IPS DF 6.9 (cell line): ENCODE measurements at regions not wholly inside any gene's neighbourhood (a gene's known extent, or its start where the extent isn't known, plus 50 kb on each side); places are given as distances from the start of the nearest gene placed in this dataset.
"Not testable (repeated sequence)": the region's sequence is repeated elsewhere in the genome, so short reads cannot be mapped to it uniquely, and the experiment has no call there.

Experiments
- DNase-seq: peaks from one replicate; pipeline ENCODE4 v3.0.0-alpha.2; 2013; ENCODE audit warnings: low read depth, low spot score
- H3K27ac ChIP-seq: one replicate; pipeline ENCODE4 v1.5.1; 2013; ENCODE audit warnings: low read length, control low read depth
- H3K27me3 ChIP-seq: 2 replicates; pipeline ENCODE4 v1.6.1; 2013; ENCODE audit warnings: mild to moderate bottlenecking, low read length; ENCODE audit not compliant: control insufficient read depth, insufficient read depth
- H3K36me3 ChIP-seq: 2 replicates; pipeline ENCODE4 v1.6.1; 2013; ENCODE audit warnings: low read length; ENCODE audit not compliant: control insufficient read depth, insufficient read depth
- H3K4me1 ChIP-seq: 2 replicates; pipeline ENCODE4 v1.6.1; 2013; ENCODE audit warnings: low read length; ENCODE audit not compliant: control insufficient read depth, insufficient read depth
- H3K4me3 ChIP-seq: 2 replicates; pipeline ENCODE4 v1.5.1; 2013; ENCODE audit warnings: mild to moderate bottlenecking, low read length
- H3K9me3 ChIP-seq: 2 replicates; pipeline ENCODE4 v1.6.1; 2013; ENCODE audit warnings: low read length, inconsistent platforms; ENCODE audit not compliant: control insufficient read depth, insufficient read depth
- WGBS: extraction: QIAGEN DNeasy Blood & Tissue Kit; methylation state at CpG from one replicate; pipeline ENCODE4 v1.1.7; 2013; ENCODE audit warnings: mixed read lengths, missing lambda C conversion rate; ENCODE audit not compliant: insufficient read length, insufficient coverage; 5-methylcytosine and 5-hydroxymethylcytosine counted together

DNA sequence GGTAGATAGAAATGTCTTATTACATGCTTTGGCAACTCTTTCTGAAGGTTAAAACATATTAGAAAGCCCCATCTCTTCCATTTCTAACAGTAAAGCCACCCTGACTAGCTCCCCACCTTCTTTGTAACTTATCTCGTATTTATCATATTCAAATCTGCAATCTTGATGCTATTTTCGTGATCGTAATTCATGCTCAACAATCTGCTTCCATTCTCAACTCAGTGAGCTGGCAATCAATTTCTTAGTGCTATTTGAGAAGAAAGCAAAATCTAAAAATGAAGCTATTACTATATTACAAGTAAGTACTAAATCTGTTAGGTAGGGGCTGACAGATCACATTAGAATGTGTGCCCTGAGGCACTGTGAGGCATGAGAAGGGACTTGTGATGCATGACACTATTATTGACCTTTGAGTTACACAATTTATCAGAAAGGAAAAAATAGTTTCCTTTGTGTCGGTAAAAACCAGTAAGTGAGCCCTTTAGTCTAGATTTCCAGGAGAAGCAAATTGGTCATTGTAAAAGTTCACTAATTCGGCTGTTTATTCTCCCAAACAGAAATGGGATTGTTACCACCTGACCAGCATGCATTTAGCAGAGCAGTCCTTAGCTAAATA, 379.7 kb upstream of the CNTN6 start:
- Histone ChIP-seq H3K4me3 (no peak overlapping the region), H3K36me3 (no peaks in the 10 kb centered on the region), H3K27me3 (no peaks in the 10 kb centered on the region), H3K9me3 (peaks cover 2% of the 10 kb centered on the region; the same call in 1 of the 2 replicates), H3K27ac (no peak overlapping the region), H3K4me1 (no peaks in the 10 kb centered on the region)
- DNase-seq = no peak
- 100% methylated on average over 1 of the region's 5 CpGs for WGBS

DNA sequence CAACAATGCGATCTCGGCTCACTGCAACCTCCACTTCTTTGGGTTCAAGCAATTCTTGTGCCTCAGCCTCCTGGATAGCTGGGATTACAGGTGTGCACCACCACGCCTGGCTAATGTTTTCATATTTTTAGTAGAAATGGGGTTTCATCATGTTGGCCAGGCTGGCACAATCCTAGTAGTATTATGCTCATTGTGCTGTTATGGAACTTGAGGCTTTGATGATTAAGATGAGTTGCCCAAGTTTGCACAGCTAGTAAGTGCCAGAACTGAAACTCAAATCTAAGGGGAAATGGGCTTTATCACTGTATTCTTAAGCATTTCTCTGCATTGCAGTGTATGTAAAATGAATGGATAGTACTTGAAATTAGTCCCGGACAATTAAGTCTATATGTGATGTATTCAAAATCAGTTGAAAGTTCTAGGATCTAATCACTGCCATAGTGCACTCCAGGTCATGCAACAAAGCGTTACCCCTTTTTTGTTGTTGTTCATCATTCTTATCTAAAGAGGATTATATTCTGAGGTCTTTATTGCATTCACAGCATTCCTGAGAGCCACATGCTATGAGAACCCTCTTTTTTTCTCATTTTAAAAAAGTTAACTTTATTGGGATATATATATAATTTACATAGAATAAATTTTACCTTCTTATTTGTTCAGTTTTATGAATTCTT, 378.7 kb upstream of the CNTN6 start:
- no peak overlapping the region for H3K27ac ChIP-seq
- no CpG with 5 or more reads among the region's 5 CpGs for WGBS
- H3K27me3 ChIP-seq = no peaks in the 10 kb centered on the region
- H3K4me1 ChIP-seq = no peaks in the 10 kb centered on the region
- H3K36me3 ChIP-seq = no peaks in the 10 kb centered on the region
- DNase-seq = no peak
- H3K9me3 ChIP-seq = peaks cover 2% of the 10 kb centered on the region; the same call in 1 of the 2 replicates
- no peak overlapping the region for H3K4me3 ChIP-seq

DNA sequence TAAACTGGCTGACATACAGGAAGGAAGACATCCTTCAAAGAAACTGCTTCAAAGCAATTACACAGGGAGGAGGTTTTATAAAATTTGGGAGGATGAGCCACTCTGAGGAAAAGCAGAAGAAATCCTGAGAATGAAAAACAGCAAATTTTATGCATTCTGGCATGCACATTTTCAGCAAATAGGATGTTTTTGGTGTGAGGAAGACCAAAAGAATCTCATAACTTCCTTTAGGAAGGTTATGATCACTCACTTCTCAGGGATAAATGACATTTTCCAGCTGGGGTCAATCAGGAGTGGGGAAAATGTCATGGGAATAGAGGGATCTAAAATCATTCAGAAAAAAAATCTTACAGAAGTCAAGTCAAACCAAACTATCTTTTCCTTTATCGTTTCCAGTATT, 371.7 kb upstream of the CNTN6 start:
- no peaks in the 10 kb centered on the region for H3K27me3 ChIP-seq
- no CpG with 5 or more reads among the region's 1 CpG for WGBS
- DNase-seq = no peak
- H3K4me3 ChIP-seq = no peak overlapping the region
- peaks cover 2% of the 10 kb centered on the region; the same call in 1 of the 2 replicates for H3K9me3 ChIP-seq
- no peaks in the 10 kb centered on the region for H3K36me3 ChIP-seq
- H3K4me1 ChIP-seq = no peaks in the 10 kb centered on the region
- no peak overlapping the region for H3K27ac ChIP-seq

DNA sequence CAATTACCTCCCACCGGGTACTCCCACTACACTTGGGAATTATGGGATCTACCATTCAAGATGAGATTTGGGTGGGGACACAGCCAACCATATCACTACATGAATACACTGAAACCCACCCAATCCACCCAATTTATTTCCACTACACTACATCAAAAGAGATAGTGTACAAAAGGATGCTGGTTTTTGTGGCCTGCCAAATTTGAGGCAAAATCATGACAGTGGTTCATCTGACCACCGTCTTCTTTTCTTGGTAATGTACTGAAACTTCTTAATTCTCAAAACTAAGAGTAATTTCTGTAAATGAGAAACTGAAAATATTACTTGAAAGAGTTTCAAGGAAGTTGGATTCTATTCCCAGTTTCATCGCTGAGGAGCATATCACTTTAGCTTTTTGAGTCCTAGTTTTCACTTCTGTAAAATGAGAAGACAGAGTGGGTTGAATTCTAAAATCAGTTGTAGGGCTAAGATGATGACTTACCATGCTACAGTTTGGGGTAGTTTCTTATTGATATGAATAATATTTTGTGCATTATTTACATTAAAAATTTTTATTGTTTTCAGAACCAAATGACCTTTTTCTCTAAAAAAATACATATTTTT, 360.4 kb upstream of the CNTN6 start:
- H3K27me3 ChIP-seq = no peaks in the 10 kb centered on the region
- no peaks in the 10 kb centered on the region for H3K4me1 ChIP-seq
- no peaks in the 10 kb centered on the region for H3K36me3 ChIP-seq
- DNase-seq = no peak
- H3K9me3 ChIP-seq = peaks cover 3% of the 10 kb centered on the region; the same call in 1 of the 2 replicates
- WGBS = no CpG with 5 or more reads among the region's 3 CpGs
- H3K27ac ChIP-seq = no peak overlapping the region
- no peak overlapping the region for H3K4me3 ChIP-seq

DNA sequence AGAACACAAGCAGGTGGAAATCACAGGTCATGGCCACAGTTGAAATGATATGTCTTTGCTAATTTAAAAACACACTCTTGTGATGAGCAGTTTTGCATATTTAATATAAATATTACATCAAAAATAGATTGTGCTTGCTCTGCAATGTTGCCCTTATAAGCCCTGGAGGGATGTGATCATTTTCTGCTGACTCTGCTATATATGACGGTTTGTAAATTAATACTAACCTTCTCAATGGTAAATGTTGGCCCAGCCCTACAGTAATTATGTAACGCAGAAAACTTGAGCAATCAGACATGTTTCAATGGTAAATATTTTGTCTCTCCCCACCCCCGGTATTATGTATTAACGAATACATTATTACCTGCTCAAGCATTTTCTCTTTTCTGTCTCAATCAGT, 359.5 kb upstream of the CNTN6 start:
- no CpG with 5 or more reads among the region's 4 CpGs for WGBS

DNA sequence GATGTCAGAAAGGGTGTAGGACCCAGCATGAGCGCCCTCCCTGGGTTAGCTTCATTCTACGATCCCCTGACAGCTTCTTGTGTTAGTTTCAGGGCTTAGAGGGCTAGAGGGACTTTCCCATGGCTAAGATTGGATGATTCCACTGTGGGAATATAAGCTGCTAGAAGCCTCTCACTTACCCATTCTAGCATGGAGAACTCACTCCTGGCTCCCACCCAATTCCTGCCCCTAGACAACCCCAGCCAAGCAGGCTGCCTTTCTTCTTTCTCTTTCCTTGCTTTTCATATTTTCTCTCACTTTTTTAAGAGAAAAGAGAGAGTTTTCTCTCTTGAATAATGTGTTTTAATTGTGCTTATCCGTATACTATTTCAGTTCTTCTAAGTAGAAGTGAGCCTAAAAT, 335.1 kb upstream of the CNTN6 start:
- H3K4me1 ChIP-seq = no peaks in the 10 kb centered on the region
- H3K27me3 ChIP-seq = no peaks in the 10 kb centered on the region
- no peak for DNase-seq
- no peak overlapping the region for H3K27ac ChIP-seq
- WGBS = no CpG with 5 or more reads among the region's 3 CpGs
- H3K36me3 ChIP-seq = no peaks in the 10 kb centered on the region
- H3K9me3 ChIP-seq = peaks cover 4% of the 10 kb centered on the region
- H3K4me3 ChIP-seq = no peak overlapping the region

More for the DNA sequence above, 359.5 kb upstream of the CNTN6 start:
- no peaks in the 10 kb centered on the region for H3K27me3 ChIP-seq
- H3K36me3 ChIP-seq = no peaks in the 10 kb centered on the region
- H3K9me3 ChIP-seq = peaks cover 3% of the 10 kb centered on the region; the same call in 1 of the 2 replicates
- no peak overlapping the region for H3K27ac ChIP-seq
- no peak overlapping the region for H3K4me3 ChIP-seq
- no peaks in the 10 kb centered on the region for H3K4me1 ChIP-seq
- DNase-seq = no peak

DNA sequence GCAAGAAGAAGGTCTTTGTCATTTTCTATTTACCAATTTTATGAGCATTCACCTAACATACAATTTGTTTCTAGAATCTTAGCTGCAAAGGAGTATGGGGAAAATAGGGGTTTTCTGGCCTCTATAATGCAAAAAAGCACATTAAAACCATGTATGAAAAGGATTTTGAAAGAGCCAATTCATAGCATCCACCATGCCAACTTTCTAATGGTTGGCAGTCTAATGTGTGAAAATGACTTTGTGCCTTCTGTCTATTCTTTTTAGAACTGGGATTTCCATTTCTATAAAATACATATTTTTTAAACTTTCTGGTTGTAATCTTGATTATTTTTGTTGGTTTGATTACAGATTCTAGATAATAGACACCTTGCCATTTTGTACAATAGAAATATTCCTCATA, 333.7 kb upstream of the CNTN6 start:
- DNase-seq = no peak
- Histone ChIP-seq H3K4me1 (no peaks in the 10 kb centered on the region), H3K27ac (no peak overlapping the region), H3K4me3 (no peak overlapping the region), H3K27me3 (no peaks in the 10 kb centered on the region), H3K9me3 (peaks cover 4% of the 10 kb centered on the region), H3K36me3 (no peaks in the 10 kb centered on the region)

DNA sequence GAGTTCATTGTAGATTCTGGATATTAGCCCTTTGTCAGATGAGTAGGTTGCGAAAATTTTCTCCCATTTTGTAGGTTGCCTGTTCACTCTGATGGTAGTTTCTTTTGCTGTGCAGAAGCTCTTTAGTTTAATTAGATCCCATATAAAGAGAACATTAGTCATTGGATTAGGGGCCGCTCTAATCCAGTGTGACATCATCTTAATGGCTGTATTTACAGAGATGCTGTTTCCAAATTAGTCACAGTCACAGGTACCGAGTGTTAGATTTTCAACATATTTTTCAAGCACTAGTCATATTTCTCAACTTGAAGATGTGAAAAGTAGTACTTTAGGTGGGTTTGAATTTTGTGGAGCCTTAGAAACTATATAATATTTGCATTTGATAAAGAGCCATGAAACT, 319.4 kb upstream of the CNTN6 start:
- H3K27me3 ChIP-seq, H3K4me1 ChIP-seq, H3K27ac ChIP-seq, H3K4me3 ChIP-seq, H3K9me3 ChIP-seq, H3K36me3 ChIP-seq, DNase-seq: not testable (repeated sequence)
- WGBS = no CpG with 5 or more reads among the region's 3 CpGs

DNA sequence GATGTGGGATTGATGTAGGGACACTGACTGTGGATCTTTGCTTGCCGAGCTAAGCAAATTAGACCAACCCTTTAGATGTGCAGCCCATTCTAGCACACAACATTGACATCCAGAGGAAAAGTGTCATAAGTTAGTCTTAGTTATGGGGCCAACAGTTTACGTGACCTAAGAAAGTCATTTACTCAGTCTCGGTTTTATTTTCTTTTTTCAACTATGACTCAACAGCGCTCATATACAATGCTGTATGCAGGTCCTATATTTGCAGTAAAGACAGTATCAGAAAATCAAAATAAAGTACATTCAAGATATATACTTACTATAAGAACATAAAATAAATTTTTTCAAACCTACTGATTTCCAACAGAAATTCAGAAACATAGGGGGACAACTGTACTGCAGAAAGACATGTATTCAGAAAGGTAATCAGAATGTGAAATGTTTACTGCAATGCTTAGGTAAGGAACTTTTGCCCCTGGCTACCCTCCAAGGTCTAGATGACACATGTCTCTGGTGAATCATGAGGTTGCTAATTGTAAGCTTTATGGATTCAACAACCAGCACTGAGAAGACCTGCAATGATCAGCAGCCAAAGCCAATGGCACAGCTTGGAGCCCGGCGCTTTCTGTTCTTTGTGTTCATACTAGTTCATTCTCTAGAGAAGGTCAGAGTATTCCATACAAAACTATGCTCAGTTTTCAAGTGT, 317.5 kb upstream of the CNTN6 start:
- Histone ChIP-seq H3K4me3 (no peak overlapping the region), H3K9me3 (peaks cover 2% of the 10 kb centered on the region)
- DNase-seq = no peak

DNA sequence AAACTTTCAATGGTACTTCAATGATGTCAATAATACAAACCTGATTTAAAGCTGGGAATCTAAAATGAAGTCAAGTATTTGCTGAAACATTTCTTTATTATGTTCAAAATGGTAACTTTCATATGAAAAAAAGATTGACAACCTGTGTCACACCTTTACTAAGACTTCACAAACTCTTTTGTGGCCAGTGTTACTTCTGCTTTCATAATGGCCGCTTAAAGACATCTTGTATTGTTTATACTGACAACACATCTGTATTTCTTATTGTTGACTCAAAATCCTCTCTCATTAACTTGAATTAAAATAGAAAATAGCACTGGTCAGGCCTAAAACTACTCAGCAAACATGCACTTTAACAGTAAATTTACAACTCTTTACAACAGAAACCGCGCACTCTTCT, 312.3 kb upstream of the CNTN6 start:
- no peaks in the 10 kb centered on the region for H3K36me3 ChIP-seq
- no peak overlapping the region for H3K27ac ChIP-seq
- peaks cover 3% of the 10 kb centered on the region for H3K9me3 ChIP-seq
- no peak overlapping the region for H3K4me3 ChIP-seq
- no peak for DNase-seq
- H3K4me1 ChIP-seq = no peaks in the 10 kb centered on the region
- no CpG with 5 or more reads among the region's 3 CpGs for WGBS
- no peaks in the 10 kb centered on the region for H3K27me3 ChIP-seq

More for the DNA sequence above, 317.5 kb upstream of the CNTN6 start:
- no peaks in the 10 kb centered on the region for H3K4me1 ChIP-seq
- H3K36me3 ChIP-seq = no peaks in the 10 kb centered on the region
- no CpG with 5 or more reads among the region's 6 CpGs for WGBS
- H3K27ac ChIP-seq = no peak overlapping the region
- no peaks in the 10 kb centered on the region for H3K27me3 ChIP-seq
